ENCODE measurements at regions not wholly inside any gene's neighbourhood (a gene's known extent, or its start where the extent isn't known, plus 50 kb on each side); places are given as distances from the start of the nearest gene placed in this dataset.

DNA sequence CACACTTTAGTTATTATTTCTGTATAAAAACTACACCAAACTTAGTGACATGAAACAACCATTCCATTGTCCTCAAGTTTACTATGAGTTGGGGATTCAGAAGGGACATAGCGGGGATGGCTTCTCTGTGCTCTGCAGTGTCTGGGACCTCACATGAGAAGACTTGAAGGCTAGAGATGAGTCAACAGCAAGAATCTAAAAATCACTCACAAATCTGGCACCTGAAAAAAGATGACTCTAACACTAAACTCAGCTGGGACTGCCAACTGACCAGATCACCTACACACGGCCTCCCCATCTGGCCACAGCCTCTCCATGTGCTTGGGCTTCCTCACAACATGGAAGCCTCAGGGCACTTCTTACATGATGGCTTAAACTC lies 63.0 kb upstream of the EYA2 start:
- no peak for TF ChIP-seq CTCF (IDR thresholded peaks at IDR 0.05; ENCODE audit: insufficient read depth, low read length)
- TF ChIP-seq, protein P1, sequence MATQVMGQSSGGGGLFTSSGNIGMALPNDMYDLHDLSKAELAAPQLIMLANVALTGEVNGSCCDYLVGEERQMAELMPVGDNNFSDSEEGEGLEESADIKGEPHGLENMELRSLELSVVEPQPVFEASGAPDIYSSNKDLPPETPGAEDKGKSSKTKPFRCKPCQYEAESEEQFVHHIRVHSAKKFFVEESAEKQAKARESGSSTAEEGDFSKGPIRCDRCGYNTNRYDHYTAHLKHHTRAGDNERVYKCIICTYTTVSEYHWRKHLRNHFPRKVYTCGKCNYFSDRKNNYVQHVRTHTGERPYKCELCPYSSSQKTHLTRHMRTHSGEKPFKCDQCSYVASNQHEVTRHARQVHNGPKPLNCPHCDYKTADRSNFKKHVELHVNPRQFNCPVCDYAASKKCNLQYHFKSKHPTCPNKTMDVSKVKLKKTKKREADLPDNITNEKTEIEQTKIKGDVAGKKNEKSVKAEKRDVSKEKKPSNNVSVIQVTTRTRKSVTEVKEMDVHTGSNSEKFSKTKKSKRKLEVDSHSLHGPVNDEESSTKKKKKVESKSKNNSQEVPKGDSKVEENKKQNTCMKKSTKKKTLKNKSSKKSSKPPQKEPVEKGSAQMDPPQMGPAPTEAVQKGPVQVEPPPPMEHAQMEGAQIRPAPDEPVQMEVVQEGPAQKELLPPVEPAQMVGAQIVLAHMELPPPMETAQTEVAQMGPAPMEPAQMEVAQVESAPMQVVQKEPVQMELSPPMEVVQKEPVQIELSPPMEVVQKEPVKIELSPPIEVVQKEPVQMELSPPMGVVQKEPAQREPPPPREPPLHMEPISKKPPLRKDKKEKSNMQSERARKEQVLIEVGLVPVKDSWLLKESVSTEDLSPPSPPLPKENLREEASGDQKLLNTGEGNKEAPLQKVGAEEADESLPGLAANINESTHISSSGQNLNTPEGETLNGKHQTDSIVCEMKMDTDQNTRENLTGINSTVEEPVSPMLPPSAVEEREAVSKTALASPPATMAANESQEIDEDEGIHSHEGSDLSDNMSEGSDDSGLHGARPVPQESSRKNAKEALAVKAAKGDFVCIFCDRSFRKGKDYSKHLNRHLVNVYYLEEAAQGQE (IDR thresholded peaks at IDR 0.05; ENCODE audit: insufficient replicate concordance, low read depth), result no peak
- TF ChIP-seq POLR2AphosphoS5 (IDR thresholded peaks at IDR 0.05; ENCODE audit: low read depth), result no peak
